K562 (cell line): ENCODE measurements at regions not wholly inside any gene's neighbourhood (a gene's known extent, or its start where the extent isn't known, plus 50 kb on each side); places are given as distances from the start of the nearest gene placed in this dataset.

Experiments
- ATAC-seq: fragments of 200-7000 bp; cut with Tn5 transposase; 3 replicates; pipeline ENCODE4 v1.9.1; 2020; ENCODE audit warnings: moderate library complexity
- BruUV-seq: library from RNA; stranded (reverse); fragments of 400-500 nt; replicated peaks from 2 replicates; lab custom pipeline; 2021; lab: Mats Ljungman, UMichigan
- CTCF ChIA-PET: fragments of 300-600 bp; formaldehyde crosslinking; extraction: SDS; loops from one replicate; lab custom pipeline; 2021; ENCODE audit warnings: low intra/inter-chr PET ratio; lab: Yijun Ruan, JAX
- POLR2A ChIA-PET: fragments of 300-600, 350-650 bp; sonication (Branson Sonifier 250); formaldehyde crosslinking; extraction: SDS; loops from one replicate; lab custom pipeline; 2021; ENCODE audit warnings: antibody characterized with exemption, inconsistent platforms; lab: Yijun Ruan, JAX
- DNase-seq, 4 experiments: peaks; one replicate each; pipeline versions ENCODE4 v3.0.0 to v3.0.0-alpha.2; 2011 to 2018; ENCODE audit warnings: low spot score in 3 of 4, mixed read lengths in 3 of 4; ENCODE audit errors: extremely low read depth in 1 of 4
- FAIRE-seq: peaks from 2 replicates; lab custom pipeline; 2011; peaks lifted over from hg19 to GRCh38; lab: Jason Lieb, UNC
- H2AFZ ChIP-seq: 2 replicates; pipeline ENCODE4 v1.6.0; 2011; ENCODE audit warnings: low read depth, low read length, control low read depth, inconsistent platforms
- H3K27ac ChIP-seq: fragments of 200-600 bp; 3 replicates; pipeline ENCODE4 v1.8.0; 2011; ENCODE audit warnings: low read depth, mild to moderate bottlenecking, control low read depth, inconsistent platforms, low read length, moderate library complexity, mixed read lengths; ENCODE audit errors: extremely low read depth
- H3K27me3 ChIP-seq, 2 experiments: fragments of 300-600 bp in 1 of 2; 2 replicates in 1 of 2; 3 replicates in 1 of 2; pipeline versions ENCODE4 v1.6.0 to v1.8.0; 2011; ENCODE audit warnings: inconsistent platforms in 2 of 2, low read length in 2 of 2, mild to moderate bottlenecking in 1 of 2, mixed read lengths in 1 of 2, moderate library complexity in 1 of 2; ENCODE audit not compliant: control insufficient read depth in 2 of 2, insufficient read depth in 2 of 2
- H3K36me3 ChIP-seq: fragments of 300-600 bp; 3 replicates; pipeline ENCODE4 v1.8.0; 2011; ENCODE audit warnings: mild to moderate bottlenecking, low read length, inconsistent platforms; ENCODE audit not compliant: control insufficient read depth, insufficient read depth
- H3K4me1 ChIP-seq, 2 experiments: fragments of 200-600 bp in 1 of 2; replicated peaks in 1 of 2; 2 replicates in 1 of 2; 3 replicates in 1 of 2; pipeline versions ENCODE4 v1.5.1 to v1.8.0; 2011; ENCODE audit warnings: inconsistent platforms in 2 of 2, low read length in 2 of 2, mild to moderate bottlenecking in 1 of 2, mixed read lengths in 1 of 2, moderate library complexity in 1 of 2; ENCODE audit not compliant: control insufficient read depth in 2 of 2, insufficient read depth in 2 of 2
- H3K4me2 ChIP-seq: 2 replicates; pipeline ENCODE4 v1.6.1; 2011; ENCODE audit warnings: low read length, control low read depth, inconsistent platforms, mixed read lengths; ENCODE audit not compliant: insufficient read depth
- H3K4me3 ChIP-seq: fragments of 200-600 bp; sonication (generic), shearing (Covaris generic); 2 replicates; pipeline ENCODE4 v1.5.1; 2016; ENCODE audit warnings: control low read depth, inconsistent platforms
- H3K79me2 ChIP-seq: fragments of 200-600 bp; 3 replicates; pipeline ENCODE4 v1.8.0; 2011; ENCODE audit warnings: low read length, inconsistent platforms; ENCODE audit not compliant: control insufficient read depth, insufficient read depth
- H3K9ac ChIP-seq, 2 experiments: 2 replicates each; pipeline versions ENCODE4 v1.6.0 to v1.6.1; 2011; ENCODE audit warnings: low read depth in 2 of 2, low read length in 2 of 2, control low read depth in 1 of 2, inconsistent platforms in 1 of 2, mild to moderate bottlenecking in 1 of 2, mixed read lengths in 1 of 2; ENCODE audit not compliant: insufficient read depth in 1 of 2
- H3K9me1 ChIP-seq: one replicate; pipeline ENCODE4 v1.6.0; 2011; ENCODE audit warnings: inconsistent platforms, mild to moderate bottlenecking, low read length, moderate library complexity; ENCODE audit not compliant: control insufficient read depth, insufficient read depth
- H3K9me3 ChIP-seq: replicated peaks from 2 replicates; pipeline ENCODE4 v1.5.1; 2011; ENCODE audit warnings: low read depth, low read length, inconsistent platforms; ENCODE audit not compliant: control insufficient read depth, insufficient read depth
- H4K20me1 ChIP-seq: replicated peaks from 2 replicates; pipeline ENCODE4 v1.6.1; 2011; ENCODE audit warnings: low read length, inconsistent platforms, mixed read lengths; ENCODE audit not compliant: control insufficient read depth, insufficient read depth
- FOXP1 ChIP-seq: sonication (generic); formaldehyde crosslinking; IDR thresholded peaks from 2 replicates; pipeline ENCODE4 v1.8.0; 2022; ENCODE audit warnings: mild to moderate bottlenecking, missing genetic modification reagents
- GATA2 ChIP-seq: sonication (generic); formaldehyde crosslinking; IDR thresholded peaks from 2 replicates; pipeline ENCODE4 v1.4.0; 2020; ENCODE audit warnings: mild to moderate bottlenecking, missing genetic modification reagents
- KLF13 ChIP-seq: fragments of 450-650 bp; IDR thresholded peaks from 2 replicates; pipeline ENCODE4 v1.6.1; 2016; ENCODE audit warnings: missing genetic modification characterization, low read depth, mild to moderate bottlenecking, missing compliant biosample characterization, moderate library complexity, borderline replicate concordance
- POLR2G ChIP-seq: fragments of 200-400 bp; formaldehyde crosslinking; IDR thresholded peaks from 2 replicates; pipeline ENCODE4 v1.6.1; 2017; ENCODE audit warnings: low read depth, mild to moderate bottlenecking, antibody characterized with exemption, low read length, moderate library complexity
- SMAD4 ChIP-seq: fragments of 250-450 bp; sonication (Bioruptor Pico); conservative IDR thresholded peaks from 2 replicates; pipeline ENCODE4 v1.8.0; 2021; ENCODE audit warnings: inconsistent platforms, mild to moderate bottlenecking, moderate library complexity
- ZNF785 ChIP-seq: fragments of 250-450 bp; sonication (Bioruptor Pico); IDR thresholded peaks from 2 replicates; pipeline ENCODE4 v1.4.0; 2020; ENCODE audit warnings: mild to moderate bottlenecking
- WGBS: fragments of 100-300 bp; shearing (Covaris generic); methylation state at CpG from one replicate; pipeline ENCODE4 v1.1.6; 2016; ENCODE audit warnings: low coverage, mixed read lengths; ENCODE audit not compliant: insufficient coverage; ENCODE audit errors: missing lambda C conversion rate; 5-methylcytosine and 5-hydroxymethylcytosine counted together
- in situ Hi-C: fragments of 300-500 bp; cut with MboI; formaldehyde crosslinking; loops from 4 replicates; pipeline ENCODE4 v1.15.0; 2018; ENCODE audit warnings: inconsistent platforms, mixed read lengths
- intact Hi-C: fragments of 100-400 bp; cut with micrococcal nuclease; formaldehyde crosslinking; loops from 2 replicates; pipeline ENCODE4 v1.14.2; 2022
- TF ChIP-seq, protein P1 (sequence below): fragments of 200-800 bp; sonication (Bioruptor generic); IDR thresholded peaks from 2 replicates; pipeline ENCODE4 v1.6.1; 2017; ENCODE audit warnings: missing genetic modification characterization, missing compliant biosample characterization
- TF ChIP-seq, protein P2 (sequence below): sonication (generic); formaldehyde crosslinking; IDR thresholded peaks from 2 replicates; pipeline ENCODE4 v1.8.0; 2022; ENCODE audit warnings: missing genetic modification reagents, mild to moderate bottlenecking, moderate library complexity, borderline replicate concordance

DNA sequence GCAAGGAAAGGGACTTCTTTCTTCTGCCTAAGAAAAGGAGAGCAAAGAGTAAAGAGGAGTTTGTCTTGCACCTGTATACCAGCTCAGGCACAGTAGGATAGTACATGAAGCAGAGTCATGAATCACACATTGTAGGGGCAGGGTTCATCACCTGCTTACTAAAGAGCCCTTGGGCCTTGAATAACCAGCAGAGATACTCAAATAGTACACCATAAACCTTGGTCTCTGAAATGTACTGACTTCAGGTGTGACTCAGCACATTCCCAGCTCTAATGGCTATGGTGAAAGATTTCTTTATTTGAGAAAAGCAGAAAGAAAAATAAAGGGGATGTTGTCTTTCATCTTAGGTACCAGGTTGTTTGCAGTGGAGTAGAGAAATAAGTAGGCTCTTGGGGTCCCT lies 122.8 kb downstream of the KDM5D start (continued):
- TF ChIP-seq FOXP1 (no peak), POLR2G (no peak), KLF13 (no peak)

DNA sequence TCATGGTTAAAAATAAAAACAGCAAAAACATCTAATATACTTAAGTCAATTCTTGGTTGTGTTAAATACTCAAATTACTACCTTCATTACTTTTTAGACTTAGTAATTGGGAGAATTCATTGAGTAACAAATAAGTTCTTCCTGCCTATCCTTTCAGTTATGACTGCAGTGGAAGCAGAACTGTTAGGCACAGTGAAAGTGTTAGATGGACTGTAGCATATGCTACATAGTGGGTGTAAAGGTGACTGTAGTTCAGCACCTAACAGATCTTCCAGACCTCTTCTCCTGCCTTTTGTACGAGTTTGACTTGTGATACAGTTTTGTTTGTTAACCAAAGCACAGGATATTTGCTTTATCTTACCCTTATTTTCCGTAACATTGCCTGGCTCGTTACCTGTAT lies 143.4 kb downstream of the KDM5D start:
- no peak for FAIRE-seq
- H3K27ac ChIP-seq = no peak overlapping the region

More for the DNA sequence above, 143.4 kb downstream of the KDM5D start:
- Histone ChIP-seq H2AFZ (no peak overlapping the region), H4K20me1 (no peaks in the 10 kb centered on the region), H3K27me3 (no peaks in the 10 kb centered on the region), H3K79me2 (no peaks in the 10 kb centered on the region), H3K4me2 (no peak overlapping the region), H3K4me1 (no peaks in the 10 kb centered on the region), H3K9ac (no peak overlapping the region), H3K36me3 (no peaks in the 10 kb centered on the region), H3K4me3 (no peak overlapping the region), H3K9me1 (no peaks in the 10 kb centered on the region), H3K9me3 (no peaks in the 10 kb centered on the region)
- POLR2A ChIA-PET = no interaction called here
- BruUV-seq = no TSS peak
- no CpG with 5 or more reads among the region's 3 CpGs for WGBS
- in situ Hi-C loops = no loop called here
- intact Hi-C loops = no loop called here
- DNase-seq (no peak), ATAC-seq (no peak)
- CTCF ChIA-PET = no interaction called here
- TF ChIP-seq, protein P1, sequence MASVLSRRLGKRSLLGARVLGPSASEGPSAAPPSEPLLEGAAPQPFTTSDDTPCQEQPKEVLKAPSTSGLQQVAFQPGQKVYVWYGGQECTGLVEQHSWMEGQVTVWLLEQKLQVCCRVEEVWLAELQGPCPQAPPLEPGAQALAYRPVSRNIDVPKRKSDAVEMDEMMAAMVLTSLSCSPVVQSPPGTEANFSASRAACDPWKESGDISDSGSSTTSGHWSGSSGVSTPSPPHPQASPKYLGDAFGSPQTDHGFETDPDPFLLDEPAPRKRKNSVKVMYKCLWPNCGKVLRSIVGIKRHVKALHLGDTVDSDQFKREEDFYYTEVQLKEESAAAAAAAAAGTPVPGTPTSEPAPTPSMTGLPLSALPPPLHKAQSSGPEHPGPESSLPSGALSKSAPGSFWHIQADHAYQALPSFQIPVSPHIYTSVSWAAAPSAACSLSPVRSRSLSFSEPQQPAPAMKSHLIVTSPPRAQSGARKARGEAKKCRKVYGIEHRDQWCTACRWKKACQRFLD (CRISPR knock-in tag) = no peak
- no peak for TF ChIP-seq SMAD4
- TF ChIP-seq GATA2 = no peak
- TF ChIP-seq, protein P2, sequence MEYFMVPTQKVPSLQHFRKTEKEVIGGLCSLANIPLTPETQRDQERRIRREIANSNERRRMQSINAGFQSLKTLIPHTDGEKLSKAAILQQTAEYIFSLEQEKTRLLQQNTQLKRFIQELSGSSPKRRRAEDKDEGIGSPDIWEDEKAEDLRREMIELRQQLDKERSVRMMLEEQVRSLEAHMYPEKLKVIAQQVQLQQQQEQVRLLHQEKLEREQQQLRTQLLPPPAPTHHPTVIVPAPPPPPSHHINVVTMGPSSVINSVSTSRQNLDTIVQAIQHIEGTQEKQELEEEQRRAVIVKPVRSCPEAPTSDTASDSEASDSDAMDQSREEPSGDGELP = no peak
- TF ChIP-seq ZNF785 (CRISPR knock-in tag) = no peak
